H9 (cell line): ENCODE measurements at regions not wholly inside any gene's neighbourhood (a gene's known extent, or its start where the extent isn't known, plus 50 kb on each side); places are given as distances from the start of the nearest gene placed in this dataset.
A peak's percentile ranks its signal among the peaks of the same experiment; 100 is the strongest.

Experiments
- DNase-seq: peaks from one replicate; pipeline ENCODE4 v3.0.0-alpha.2; 2017
- H2AFZ ChIP-seq: one replicate; pipeline ENCODE4 v1.6.1; 2013; ENCODE audit warnings: mild to moderate bottlenecking, low read length, control low read depth, moderate library complexity
- H2AK5ac ChIP-seq: 2 replicates; pipeline ENCODE4 v1.6.1; 2013; ENCODE audit warnings: low read length, control low read depth, mixed read lengths; ENCODE audit not compliant: insufficient read length
- H2BK120ac ChIP-seq: one replicate; pipeline ENCODE4 v1.6.1; 2013; ENCODE audit warnings: low read depth, mild to moderate bottlenecking, low read length, control low read depth, inconsistent platforms; ENCODE audit not compliant: poor library complexity, severe bottlenecking
- H2BK12ac ChIP-seq: 2 replicates; pipeline ENCODE4 v1.6.1; 2013; ENCODE audit warnings: low read length, control low read depth, mixed read lengths, low read depth; ENCODE audit not compliant: insufficient read length
- H2BK15ac ChIP-seq: 2 replicates; pipeline ENCODE4 v1.6.1; 2013; ENCODE audit warnings: low read depth, low read length, control low read depth
- H2BK20ac ChIP-seq: one replicate; pipeline ENCODE4 v1.6.1; 2013; ENCODE audit warnings: low read depth, mild to moderate bottlenecking, low read length, control low read depth, inconsistent platforms; ENCODE audit not compliant: poor library complexity, severe bottlenecking
- H2BK5ac ChIP-seq: 2 replicates; pipeline ENCODE4 v1.6.1; 2013; ENCODE audit warnings: low read length, control low read depth, mixed read lengths; ENCODE audit not compliant: insufficient read length
- H3K14ac ChIP-seq: 2 replicates; pipeline ENCODE4 v1.6.1; 2013; ENCODE audit warnings: low read length, control low read depth; ENCODE audit not compliant: insufficient read depth
- H3K18ac ChIP-seq: 2 replicates; pipeline ENCODE4 v1.6.1; 2013; ENCODE audit warnings: low read depth, mild to moderate bottlenecking, mixed read lengths, low read length, control low read depth; ENCODE audit not compliant: insufficient read length
- H3K23ac ChIP-seq: 2 replicates; pipeline ENCODE4 v1.6.1; 2013; ENCODE audit warnings: low read length, control low read depth, mixed read lengths, low read depth; ENCODE audit not compliant: insufficient read length
- H3K23me2 ChIP-seq: 2 replicates; pipeline ENCODE4 v1.6.1; 2013; ENCODE audit warnings: low read depth, mild to moderate bottlenecking, mixed read lengths, low read length, control low read depth; ENCODE audit not compliant: insufficient read length, poor library complexity, severe bottlenecking
- H3K27ac ChIP-seq: 2 replicates; pipeline ENCODE4 v1.5.1; 2013; ENCODE audit warnings: low read length, control low read depth, mixed read lengths, low read depth; ENCODE audit not compliant: insufficient read length
- H3K27me3 ChIP-seq: 2 replicates; pipeline ENCODE4 v1.6.1; 2013; ENCODE audit warnings: low read length, control low read depth, inconsistent platforms; ENCODE audit not compliant: insufficient read depth
- H3K4ac ChIP-seq: 2 replicates; pipeline ENCODE4 v1.6.1; 2013; ENCODE audit warnings: low read depth, mild to moderate bottlenecking, control low read depth, inconsistent platforms, low read length, moderate library complexity
- H3K4me1 ChIP-seq: 2 replicates; pipeline ENCODE4 v1.6.1; 2013; ENCODE audit warnings: low read length, control low read depth, inconsistent platforms; ENCODE audit not compliant: insufficient read depth
- H3K4me2 ChIP-seq: 2 replicates; pipeline ENCODE4 v1.6.1; 2013; ENCODE audit warnings: low read length, control low read depth, mixed read lengths; ENCODE audit not compliant: insufficient read length, insufficient read depth
- H3K56ac ChIP-seq: 2 replicates; pipeline ENCODE4 v1.6.1; 2013; ENCODE audit warnings: low read depth, mild to moderate bottlenecking, mixed read lengths, low read length, control low read depth; ENCODE audit not compliant: insufficient read length
- H3K79me1 ChIP-seq: 2 replicates; pipeline ENCODE4 v1.6.1; 2013; ENCODE audit warnings: low read depth, mild to moderate bottlenecking, moderate library complexity, low read length, control low read depth, inconsistent platforms; ENCODE audit not compliant: insufficient read depth, poor library complexity, severe bottlenecking
- H3K79me2 ChIP-seq: 2 replicates; pipeline ENCODE4 v1.6.1; 2013; ENCODE audit warnings: low read length, control low read depth, inconsistent platforms; ENCODE audit not compliant: insufficient read depth
- H3K9ac ChIP-seq: 2 replicates; pipeline ENCODE4 v1.6.1; 2013; ENCODE audit warnings: low read length, control low read depth, mixed read lengths; ENCODE audit not compliant: insufficient read length; ENCODE audit errors: extremely low read depth
- H3K9me3 ChIP-seq: one replicate; pipeline ENCODE4 v1.6.1; 2013; ENCODE audit warnings: low read depth, low read length, inconsistent platforms; ENCODE audit not compliant: control insufficient read depth
- H3T11ph ChIP-seq: one replicate; pipeline ENCODE4 v1.6.1; 2013; ENCODE audit warnings: mild to moderate bottlenecking, low read length, control low read depth, inconsistent platforms
- H4K20me1 ChIP-seq: one replicate; pipeline ENCODE4 v1.6.1; 2013; ENCODE audit not compliant: control insufficient read depth, insufficient read length, insufficient read depth
- H4K5ac ChIP-seq: 2 replicates; pipeline ENCODE4 v1.6.1; 2013; ENCODE audit warnings: low read depth, mild to moderate bottlenecking, mixed read lengths, low read length, control low read depth; ENCODE audit not compliant: insufficient read length
- H4K8ac ChIP-seq: replicated peaks from 2 replicates; pipeline ENCODE4 v1.6.1; 2013; ENCODE audit warnings: low read length, control low read depth, mixed read lengths, low read depth; ENCODE audit not compliant: insufficient read length
- H4K91ac ChIP-seq: 2 replicates; pipeline ENCODE4 v1.6.1; 2013; ENCODE audit warnings: low read depth, mild to moderate bottlenecking, moderate library complexity, mixed read lengths, low read length, control low read depth; ENCODE audit not compliant: insufficient read length
- H3K27ac Mint-ChIP-seq, 3 experiments: 2 replicates in 2 of 3; 3 replicates in 1 of 3; pipeline ENCODE4 v1.8.0; 2020 to 2021; ENCODE audit warnings: mixed read lengths in 3 of 3, mild to moderate bottlenecking in 1 of 3, moderate library complexity in 1 of 3
- H3K27me3 Mint-ChIP-seq: 2 replicates; pipeline ENCODE4 v1.8.0; 2021; ENCODE audit warnings: low read depth, mild to moderate bottlenecking, moderate library complexity, mixed read lengths
- H3K36me3 Mint-ChIP-seq, 3 experiments: 2 replicates in 2 of 3; 3 replicates in 1 of 3; pipeline ENCODE4 v1.8.0; 2020 to 2021; ENCODE audit warnings: low read depth in 3 of 3, mixed read lengths in 3 of 3; ENCODE audit not compliant: insufficient read depth in 1 of 3
- H3K4me1 Mint-ChIP-seq, 2 experiments: 2 replicates each; pipeline ENCODE4 v1.8.0; 2020; ENCODE audit warnings: mixed read lengths in 2 of 2
- H3K4me3 Mint-ChIP-seq, 2 experiments: 2 replicates in 1 of 2; 3 replicates in 1 of 2; pipeline ENCODE4 v1.8.0; 2020 to 2021; ENCODE audit warnings: mild to moderate bottlenecking in 2 of 2, mixed read lengths in 2 of 2, moderate library complexity in 1 of 2
- H3K9me3 Mint-ChIP-seq, 2 experiments: 2 replicates in 1 of 2; 3 replicates in 1 of 2; pipeline ENCODE4 v1.8.0; 2020; ENCODE audit warnings: mild to moderate bottlenecking in 2 of 2, mixed read lengths in 2 of 2, moderate library complexity in 1 of 2
- WGBS: extraction: QIAGEN DNeasy Blood & Tissue Kit; methylation state at CpG from one replicate; pipeline ENCODE4 v1.1.7; 2013; ENCODE audit warnings: missing lambda C conversion rate, low lambda C conversion rate, mixed read lengths; ENCODE audit not compliant: insufficient read length; ENCODE audit errors: extremely low coverage; 5-methylcytosine and 5-hydroxymethylcytosine counted together
- TF ChIP-seq, protein P1 (sequence below): fragments of 200-600 bp; sonication (generic); conservative IDR thresholded peaks from 3 replicates; pipeline ENCODE4 v1.8.0; 2021; ENCODE audit warnings: antibody characterized with exemption, mild to moderate bottlenecking

- no CpG with 5 or more reads among the region's 13 CpGs for WGBS
- Histone ChIP-seq H4K8ac (no peak overlapping the region), H2AK5ac (no peak overlapping the region), H2AFZ (no peak overlapping the region), H3K4me2 (no peak overlapping the region), H3K79me2 (no peaks in the 10 kb centered on the region), H3K27me3 (no peaks in the 10 kb centered on the region), H3K9ac (no peak overlapping the region), H3K4ac (no peak overlapping the region), H3K9me3 (no peaks in the 10 kb centered on the region), H4K91ac (no peak overlapping the region), H3K4me1 (no peaks in the 10 kb centered on the region; the same call in 1 of the 2 replicates), H2BK5ac (no peak overlapping the region), H3K23me2 (peaks cover 3% of the 10 kb centered on the region), H3K23ac (no peak overlapping the region), H3T11ph (no peak overlapping the region), H3K79me1 (no peaks in the 10 kb centered on the region), H2BK120ac (no peak overlapping the region), H4K20me1 (no peaks in the 10 kb centered on the region), H3K56ac (no peak overlapping the region), H3K18ac (no peak overlapping the region), H2BK20ac (no peak overlapping the region), H3K14ac (no peak overlapping the region; the same call in 1 of the 2 replicates), H2BK12ac (no peak overlapping the region), H4K5ac (no peak overlapping the region), H3K27ac (no peak overlapping the region), H2BK15ac (no peak overlapping the region)
- Mint-ChIP-seq H3K27ac (peak overlapping the region in 2 of 3 experiments; percentile 64 to 68; a peak in 1 of 7 replicates), H3K4me1 (peaks cover 3 to 9% of the 10 kb centered on the region in 2 experiments; a peak in 1 of 4 replicates), H3K36me3 (no peaks in the 10 kb centered on the region), H3K27me3 (no peaks in the 10 kb centered on the region), H3K4me3 (no peak overlapping the region), H3K9me3 (no peaks in the 10 kb centered on the region; a peak in 1 of 5 replicates)
- no peak for DNase-seq
- TF ChIP-seq, protein P1, sequence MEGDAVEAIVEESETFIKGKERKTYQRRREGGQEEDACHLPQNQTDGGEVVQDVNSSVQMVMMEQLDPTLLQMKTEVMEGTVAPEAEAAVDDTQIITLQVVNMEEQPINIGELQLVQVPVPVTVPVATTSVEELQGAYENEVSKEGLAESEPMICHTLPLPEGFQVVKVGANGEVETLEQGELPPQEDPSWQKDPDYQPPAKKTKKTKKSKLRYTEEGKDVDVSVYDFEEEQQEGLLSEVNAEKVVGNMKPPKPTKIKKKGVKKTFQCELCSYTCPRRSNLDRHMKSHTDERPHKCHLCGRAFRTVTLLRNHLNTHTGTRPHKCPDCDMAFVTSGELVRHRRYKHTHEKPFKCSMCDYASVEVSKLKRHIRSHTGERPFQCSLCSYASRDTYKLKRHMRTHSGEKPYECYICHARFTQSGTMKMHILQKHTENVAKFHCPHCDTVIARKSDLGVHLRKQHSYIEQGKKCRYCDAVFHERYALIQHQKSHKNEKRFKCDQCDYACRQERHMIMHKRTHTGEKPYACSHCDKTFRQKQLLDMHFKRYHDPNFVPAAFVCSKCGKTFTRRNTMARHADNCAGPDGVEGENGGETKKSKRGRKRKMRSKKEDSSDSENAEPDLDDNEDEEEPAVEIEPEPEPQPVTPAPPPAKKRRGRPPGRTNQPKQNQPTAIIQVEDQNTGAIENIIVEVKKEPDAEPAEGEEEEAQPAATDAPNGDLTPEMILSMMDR: no peak
Measured at GRCh38 chr22:48700180-48700565, 1127.5 kb downstream of the BRD1 start.
